ENCODE measurements at regions not wholly inside any gene's neighbourhood (a gene's known extent, or its start where the extent isn't known, plus 50 kb on each side); places are given as distances from the start of the nearest gene placed in this dataset.
"Not testable (repeated sequence)": the region's sequence is repeated elsewhere in the genome, so short reads cannot be mapped to it uniquely, and the experiment has no call there.

GRCh38 chr15:84477550-84477949 lies 123.3 kb upstream of the ZSCAN2 start:
- H3K56ac ChIP-seq (replicated peaks; ENCODE audit: insufficient read length, low read depth, low read length); H2BK15ac ChIP-seq (ENCODE audit: low read length); H3K4me3 ChIP-seq (ENCODE audit: extremely low read depth in 1 of 4, insufficient read depth in 2 of 4, low read depth in 3 of 4, low read length in 4 of 4); H4K20me1 ChIP-seq (replicated peaks in 1 of 2; ENCODE audit: control insufficient read depth in 1 of 2, insufficient read depth in 2 of 2, low read length in 2 of 2); H2BK120ac ChIP-seq (replicated peaks; ENCODE audit: low read depth, low read length); H2BK5ac ChIP-seq (ENCODE audit: low read depth, low read length); H2AK5ac ChIP-seq (ENCODE audit: low read depth, low read length); H3K23me2 ChIP-seq (ENCODE audit: low read depth, low read length); H3K27me3 ChIP-seq (replicated peaks in 1 of 4; ENCODE audit: control insufficient read depth in 3 of 4, extremely low read depth in 1 of 4, insufficient read depth in 3 of 4, low read length in 3 of 4); H3K18ac ChIP-seq (ENCODE audit: extremely low read depth, low read length); POLR2A ChIA-PET (ENCODE audit: partially characterized antibody); H3K9ac ChIP-seq (replicated peaks in 1 of 4; ENCODE audit: extremely low read depth in 1 of 4, low read depth in 3 of 4, low read length in 3 of 4); H2BK20ac ChIP-seq (ENCODE audit: low read length); CTCF ChIA-PET (ENCODE audit: partially characterized antibody); H3K79me2 ChIP-seq (ENCODE audit: control insufficient read depth in 1 of 2, insufficient read depth in 2 of 2, low read length in 2 of 2); H2AFZ ChIP-seq (ENCODE audit: low read length); H3K27ac ChIP-seq (ENCODE audit: low read depth, low read length); H3K14ac ChIP-seq (ENCODE audit: insufficient read length); H3K4me2 ChIP-seq (ENCODE audit: insufficient read depth in 1 of 2, low read depth in 2 of 2, low read length in 2 of 2); H3K9me3 ChIP-seq (ENCODE audit: insufficient read depth in 2 of 2, low read depth in 1 of 2, low read length in 1 of 2); H4K8ac ChIP-seq (ENCODE audit: extremely low read depth, insufficient read depth, low read length); H3K23ac ChIP-seq (ENCODE audit: insufficient read length); H3K79me1 ChIP-seq (ENCODE audit: low read depth, low read length); H3K36me3 ChIP-seq (ENCODE audit: control insufficient read depth in 2 of 4, insufficient read depth in 4 of 4, low read length in 3 of 4); H4K5ac ChIP-seq (ENCODE audit: insufficient read length, low read depth, low read length); DNase-seq (ENCODE audit: low read depth in 1 of 2, low spot score in 2 of 2); H3K4ac ChIP-seq (replicated peaks; ENCODE audit: insufficient read length, low read depth, low read length); H2BK12ac ChIP-seq (ENCODE audit: low read depth, low read length); H3K4me1 ChIP-seq (replicated peaks in 1 of 4; ENCODE audit: control insufficient read depth in 3 of 4, insufficient read depth in 4 of 4, low read length in 3 of 4); FAIRE-seq; H4K91ac ChIP-seq (replicated peaks; ENCODE audit: insufficient read length, low read length): not testable (repeated sequence)
- WGBS, 2 experiments (ENCODE audit: extremely low coverage in 1 of 2, insufficient coverage in 1 of 2, insufficient read length in 1 of 2, insufficient replicate concordance in 2 of 2, low coverage in 1 of 2, low lambda C conversion rate in 2 of 2, missing lambda C conversion rate in 1 of 2), result no CpG with 5 or more reads among the region's 8 CpGs

GRCh38 chr15:84480174-84480681 lies 120.6 kb upstream of the ZSCAN2 start:
- H2AK5ac ChIP-seq (ENCODE audit: low read depth, low read length); H2AFZ ChIP-seq (ENCODE audit: low read length); H4K20me1 ChIP-seq (replicated peaks in 1 of 2; ENCODE audit: control insufficient read depth in 1 of 2, insufficient read depth in 2 of 2, low read length in 2 of 2); H3K4ac ChIP-seq (replicated peaks; ENCODE audit: insufficient read length, low read depth, low read length); H3K27me3 ChIP-seq (replicated peaks in 1 of 4; ENCODE audit: control insufficient read depth in 3 of 4, extremely low read depth in 1 of 4, insufficient read depth in 3 of 4, low read length in 3 of 4); H3K36me3 ChIP-seq (ENCODE audit: control insufficient read depth in 2 of 4, insufficient read depth in 4 of 4, low read length in 3 of 4); DNase-seq (ENCODE audit: low read depth in 1 of 2, low spot score in 2 of 2); H3K9ac ChIP-seq (replicated peaks in 1 of 4; ENCODE audit: extremely low read depth in 1 of 4, low read depth in 3 of 4, low read length in 3 of 4); H3K27ac ChIP-seq (ENCODE audit: low read depth, low read length); H3K23me2 ChIP-seq (ENCODE audit: low read depth, low read length); H3K79me2 ChIP-seq (ENCODE audit: control insufficient read depth in 1 of 2, insufficient read depth in 2 of 2, low read length in 2 of 2); H4K8ac ChIP-seq (ENCODE audit: extremely low read depth, insufficient read depth, low read length); POLR2A ChIA-PET (ENCODE audit: partially characterized antibody); H2BK15ac ChIP-seq (ENCODE audit: low read length); H3K4me3 ChIP-seq (ENCODE audit: extremely low read depth in 1 of 4, insufficient read depth in 2 of 4, low read depth in 3 of 4, low read length in 4 of 4); H2BK12ac ChIP-seq (ENCODE audit: low read depth, low read length); H3K23ac ChIP-seq (ENCODE audit: insufficient read length); H3K56ac ChIP-seq (replicated peaks; ENCODE audit: insufficient read length, low read depth, low read length); H3K14ac ChIP-seq (ENCODE audit: insufficient read length); H3K79me1 ChIP-seq (ENCODE audit: low read depth, low read length); H3K4me2 ChIP-seq (ENCODE audit: insufficient read depth in 1 of 2, low read depth in 2 of 2, low read length in 2 of 2); H4K5ac ChIP-seq (ENCODE audit: insufficient read length, low read depth, low read length); H2BK20ac ChIP-seq (ENCODE audit: low read length); H2BK5ac ChIP-seq (ENCODE audit: low read depth, low read length); H3K9me3 ChIP-seq (ENCODE audit: insufficient read depth in 2 of 2, low read depth in 1 of 2, low read length in 1 of 2); H4K91ac ChIP-seq (replicated peaks; ENCODE audit: insufficient read length, low read length); CTCF ChIA-PET (ENCODE audit: partially characterized antibody); H3K18ac ChIP-seq (ENCODE audit: extremely low read depth, low read length); H2BK120ac ChIP-seq (replicated peaks; ENCODE audit: low read depth, low read length); H3K4me1 ChIP-seq (replicated peaks in 1 of 4; ENCODE audit: control insufficient read depth in 3 of 4, insufficient read depth in 4 of 4, low read length in 3 of 4); FAIRE-seq: not testable (repeated sequence)
- WGBS, 2 experiments (ENCODE audit: extremely low coverage in 1 of 2, insufficient coverage in 1 of 2, insufficient read length in 1 of 2, insufficient replicate concordance in 2 of 2, low coverage in 1 of 2, low lambda C conversion rate in 2 of 2, missing lambda C conversion rate in 1 of 2), result no CpG with 5 or more reads among the region's 7 CpGs

All from H1 (cell line).